Activated T-cell treated with anti-CD3 and anti-CD28 coated beads for 4 hours (primary cell): ENCODE measurements at regions not wholly inside any gene's neighbourhood (a gene's known extent, or its start where the extent isn't known, plus 50 kb on each side); places are given as distances from the start of the nearest gene placed in this dataset.

Experiments used
- DNase-seq: peaks from one replicate; pipeline ENCODE4 v3.0.0-alpha.2; 2020

- no peak for DNase-seq
These were observed 60.5 kb upstream of the COL13A1 start for GRCh38 chr10:69741252-69741651.

DNA sequence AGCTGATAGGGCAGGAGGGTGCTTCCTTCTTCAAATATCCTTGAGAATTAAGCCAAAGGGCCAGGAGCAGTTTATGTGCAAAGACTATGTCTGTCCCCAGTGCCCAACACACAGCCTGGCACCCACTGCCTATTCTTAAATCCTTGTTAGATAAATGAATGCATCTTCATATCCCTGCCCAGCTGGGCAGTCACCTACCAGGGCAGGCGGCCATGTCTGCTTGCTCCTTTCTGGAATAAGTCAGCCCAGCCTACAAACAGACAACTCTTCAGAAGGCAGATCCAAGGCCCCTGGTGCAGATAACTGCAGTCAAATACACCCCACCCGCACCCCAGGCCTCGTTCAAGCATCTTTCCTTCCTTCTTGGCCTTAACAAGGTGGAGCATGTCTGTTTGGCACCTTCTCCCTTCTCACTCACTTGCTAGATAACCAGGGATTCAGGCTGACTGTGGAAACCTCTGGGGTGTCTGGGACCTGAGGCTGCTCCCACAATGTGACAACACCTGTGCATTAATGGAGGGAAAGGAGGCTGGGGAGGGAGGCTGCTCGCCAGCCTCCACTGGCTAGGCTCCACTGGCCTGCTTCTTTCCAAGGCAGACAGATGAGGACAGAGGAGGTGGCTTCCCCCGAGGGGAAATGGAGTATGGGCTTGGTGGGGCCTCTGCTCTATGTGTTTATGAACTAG is 59.9 kb upstream of the COL13A1 start:
- no peak for DNase-seq

- no peak for DNase-seq
These were observed 59.4 kb upstream of the COL13A1 start for GRCh38 chr10:69742356-69742695.

DNA sequence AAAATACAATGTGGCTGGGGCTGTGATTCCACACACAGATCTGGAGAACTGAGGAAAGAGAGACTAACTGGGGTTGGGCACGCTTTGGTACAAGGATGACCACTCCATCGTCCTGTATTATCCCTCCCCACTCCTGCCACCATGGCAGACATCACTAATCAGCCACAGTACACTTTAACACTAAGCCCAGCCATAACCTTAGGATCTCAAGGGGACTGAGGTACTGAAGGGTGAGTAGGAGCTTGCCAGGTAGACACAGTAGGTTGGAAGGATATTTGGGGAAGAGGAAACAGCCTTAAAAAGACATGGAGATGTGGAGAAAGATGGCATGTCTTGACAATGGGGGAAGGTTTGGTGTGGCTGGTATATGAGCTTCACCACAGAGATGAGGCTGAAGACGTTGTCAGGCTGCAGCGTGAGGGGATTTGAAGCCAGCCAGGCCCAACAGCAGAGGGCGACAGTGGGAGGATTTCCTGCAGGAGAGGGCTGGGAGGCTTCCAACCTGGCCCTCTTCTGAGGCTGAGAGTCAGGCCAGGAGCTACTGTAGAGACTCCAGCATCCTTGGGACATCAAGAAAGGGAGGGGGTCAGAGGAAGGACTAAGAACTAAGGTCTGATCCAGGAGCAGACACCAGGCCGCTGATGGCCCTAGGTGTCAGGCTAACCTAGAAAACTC is 58.6 kb upstream of the COL13A1 start:
- no peak for DNase-seq

DNA sequence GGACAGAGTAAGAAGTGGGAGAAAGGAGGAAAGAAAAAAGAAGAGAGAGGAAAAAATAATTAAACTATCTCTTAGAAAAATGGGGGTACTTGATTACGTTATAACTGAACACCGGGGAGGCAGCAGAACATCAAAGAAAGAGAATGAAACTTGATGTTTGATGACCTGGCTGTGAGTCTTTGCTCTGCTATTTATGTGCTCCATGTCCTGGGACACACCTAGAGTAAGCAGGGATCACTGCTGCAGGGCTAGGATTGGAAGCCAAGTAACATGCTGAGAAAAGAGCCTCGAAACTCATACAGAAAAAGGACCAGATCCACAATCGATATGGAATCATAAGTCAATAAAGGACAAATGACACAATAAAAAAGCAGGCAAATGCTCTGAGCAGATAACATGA is 56.7 kb upstream of the COL13A1 start:
- DNase-seq = no peak

GRCh38 chr10:69745698-69746097 is 56.0 kb upstream of the COL13A1 start:
- no peak for DNase-seq

- no peak for DNase-seq
These were observed 54.5 kb upstream of the COL13A1 start for GRCh38 chr10:69747179-69747578.

- DNase-seq = no peak
These were observed 53.1 kb upstream of the COL13A1 start for GRCh38 chr10:69748621-69749020.

DNA sequence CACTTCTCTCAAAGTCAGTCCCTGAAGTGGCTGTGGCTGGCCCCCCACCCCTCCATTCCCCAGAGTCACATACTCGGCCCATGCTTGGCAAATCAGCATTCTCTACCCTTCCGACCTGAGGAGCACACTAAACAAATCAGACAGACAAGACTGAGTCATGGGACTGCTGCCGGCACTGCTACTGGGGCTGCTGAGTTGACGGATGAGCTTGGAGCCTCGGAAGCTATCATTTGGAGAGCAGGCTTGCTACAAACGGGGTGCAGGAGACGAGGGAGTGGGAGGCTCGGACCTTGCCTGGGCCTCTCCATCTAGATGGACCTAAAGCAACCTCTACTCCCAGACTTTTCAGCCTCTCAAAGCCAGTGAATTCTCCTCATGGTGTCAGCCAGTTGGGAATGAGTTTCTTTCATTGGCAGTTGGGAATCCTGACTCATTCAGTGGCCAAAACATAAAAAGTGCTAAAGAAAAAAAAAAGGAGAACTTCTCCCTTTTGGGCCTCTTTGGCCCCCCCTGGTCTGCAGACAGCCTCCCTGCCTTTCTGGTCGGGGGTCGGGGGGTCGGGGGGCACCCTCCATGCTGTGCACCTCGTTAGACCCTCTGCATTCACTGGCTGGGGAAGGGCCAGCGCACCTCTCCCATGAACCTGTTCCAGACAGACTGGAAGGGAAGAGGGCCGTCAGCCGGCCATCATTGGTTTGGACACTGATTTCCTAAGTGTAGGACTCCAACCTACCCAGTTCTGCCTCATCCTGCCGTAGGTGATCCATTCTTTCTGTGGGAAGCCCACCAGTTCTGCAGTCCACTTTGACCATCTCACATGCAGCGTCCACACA is 52.3 kb upstream of the COL13A1 start:
- DNase-seq = no peak

DNA sequence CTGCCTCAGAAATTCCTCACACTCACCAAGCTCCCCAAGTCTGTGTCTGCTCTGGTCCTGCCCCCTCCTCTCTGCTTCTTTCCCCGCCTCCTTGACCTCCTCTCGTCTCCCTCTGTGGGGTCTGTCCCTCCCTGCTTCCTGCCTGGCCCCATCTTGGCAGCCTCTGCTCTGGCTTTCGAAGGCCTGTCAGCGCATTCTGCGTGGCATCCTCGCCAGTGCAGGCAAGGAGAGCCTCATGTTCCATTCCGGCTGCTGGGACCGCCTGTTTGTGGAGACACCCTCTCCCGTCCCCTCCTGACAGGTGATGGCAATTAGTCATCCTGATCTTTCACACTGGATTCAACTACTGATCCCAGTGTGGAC is 51.7 kb upstream of the COL13A1 start:
- DNase-seq = no peak

- no peak for DNase-seq
These were observed 51.0 kb upstream of the COL13A1 start for GRCh38 chr10:69750725-69751124.

- DNase-seq = no peak
These were observed 50.5 kb upstream of the COL13A1 start for GRCh38 chr10:69751214-69751613.
